Astrocyte (in vitro differentiated cells and primary cell): ENCODE measurements at regions not wholly inside any gene's neighbourhood (a gene's known extent, or its start where the extent isn't known, plus 50 kb on each side); places are given as distances from the start of the nearest gene placed in this dataset.

Experiments used
- DNase-seq: peaks from one replicate; pipeline ENCODE4 v3.0.0-alpha.2; 2010; ENCODE audit warnings: low read depth
- FAIRE-seq: peaks from 2 replicates; lab custom pipeline; 2011; peaks lifted over from hg19 to GRCh38; lab: Jason Lieb, UNC
- H2AFZ ChIP-seq: 2 replicates; pipeline ENCODE4 v1.6.0; 2012; ENCODE audit warnings: low read depth, low read length, inconsistent platforms
- H3K27ac ChIP-seq: 2 replicates; pipeline ENCODE4 v1.5.1; 2011; ENCODE audit warnings: low read depth, low read length, inconsistent platforms
- H3K27me3 ChIP-seq: 2 replicates; pipeline ENCODE4 v1.6.0; 2011; ENCODE audit warnings: low read length, inconsistent platforms; ENCODE audit not compliant: insufficient read depth
- H3K36me3 ChIP-seq: 2 replicates; pipeline ENCODE4 v1.5.1; 2011; ENCODE audit warnings: low read length, inconsistent platforms; ENCODE audit not compliant: insufficient read depth
- H3K4me1 ChIP-seq: 2 replicates; pipeline ENCODE4 v1.5.1; 2011; ENCODE audit warnings: low read length, inconsistent platforms; ENCODE audit not compliant: insufficient read depth
- H3K4me2 ChIP-seq: 2 replicates; pipeline ENCODE4 v1.6.0; 2012; ENCODE audit warnings: low read length, inconsistent platforms
- H3K4me3 ChIP-seq: 2 replicates; pipeline ENCODE4 v1.5.1; 2011; ENCODE audit warnings: low read depth, mild to moderate bottlenecking, low read length, inconsistent platforms; ENCODE audit not compliant: insufficient read depth
- H3K79me2 ChIP-seq: 2 replicates; pipeline ENCODE4 v1.6.0; 2012; ENCODE audit warnings: mild to moderate bottlenecking, low read length, inconsistent platforms; ENCODE audit not compliant: insufficient read depth
- H3K9ac ChIP-seq: 2 replicates; pipeline ENCODE4 v1.6.0; 2012; ENCODE audit warnings: mild to moderate bottlenecking, low read length, inconsistent platforms
- H3K9me3 ChIP-seq: 2 replicates; pipeline ENCODE4 v1.5.1; 2012; ENCODE audit warnings: low read depth, mild to moderate bottlenecking, low read length, inconsistent platforms; ENCODE audit not compliant: insufficient read depth
- H4K20me1 ChIP-seq: 2 replicates; pipeline ENCODE4 v1.6.0; 2012; ENCODE audit warnings: low read length, inconsistent platforms; ENCODE audit not compliant: insufficient read depth
- H3K27ac Mint-ChIP-seq: one replicate; pipeline ENCODE4 v1.8.0; 2021; ENCODE audit warnings: mild to moderate bottlenecking, mixed read lengths; ENCODE audit not compliant: unreplicated experiment
- H3K27me3 Mint-ChIP-seq: one replicate; pipeline ENCODE4 v1.8.0; 2021; ENCODE audit warnings: low read depth, mixed read lengths; ENCODE audit not compliant: unreplicated experiment
- H3K36me3 Mint-ChIP-seq: one replicate; pipeline ENCODE4 v1.8.0; 2021; ENCODE audit warnings: low read depth, mixed read lengths; ENCODE audit not compliant: unreplicated experiment
- H3K4me1 Mint-ChIP-seq: one replicate; pipeline ENCODE4 v1.8.0; 2021; ENCODE audit warnings: low read depth, mixed read lengths; ENCODE audit not compliant: unreplicated experiment
- H3K4me3 Mint-ChIP-seq: one replicate; pipeline ENCODE4 v1.8.0; 2021; ENCODE audit warnings: mild to moderate bottlenecking, moderate library complexity, mixed read lengths; ENCODE audit not compliant: unreplicated experiment
- H3K9me3 Mint-ChIP-seq: one replicate; pipeline ENCODE4 v1.8.0; 2021; ENCODE audit warnings: mild to moderate bottlenecking, mixed read lengths; ENCODE audit not compliant: unreplicated experiment
- CTCF ChIP-seq: IDR thresholded peaks from 2 replicates; pipeline ENCODE4 v1.5.1; 2011; ENCODE audit warnings: low read depth, mild to moderate bottlenecking, inconsistent platforms, low read length, moderate library complexity; ENCODE audit not compliant: insufficient read depth
- EZH2 ChIP-seq: IDR thresholded peaks from 2 replicates; pipeline ENCODE4 v1.6.1; 2012; ENCODE audit warnings: mild to moderate bottlenecking, low read length, inconsistent platforms; ENCODE audit not compliant: insufficient read depth

DNA sequence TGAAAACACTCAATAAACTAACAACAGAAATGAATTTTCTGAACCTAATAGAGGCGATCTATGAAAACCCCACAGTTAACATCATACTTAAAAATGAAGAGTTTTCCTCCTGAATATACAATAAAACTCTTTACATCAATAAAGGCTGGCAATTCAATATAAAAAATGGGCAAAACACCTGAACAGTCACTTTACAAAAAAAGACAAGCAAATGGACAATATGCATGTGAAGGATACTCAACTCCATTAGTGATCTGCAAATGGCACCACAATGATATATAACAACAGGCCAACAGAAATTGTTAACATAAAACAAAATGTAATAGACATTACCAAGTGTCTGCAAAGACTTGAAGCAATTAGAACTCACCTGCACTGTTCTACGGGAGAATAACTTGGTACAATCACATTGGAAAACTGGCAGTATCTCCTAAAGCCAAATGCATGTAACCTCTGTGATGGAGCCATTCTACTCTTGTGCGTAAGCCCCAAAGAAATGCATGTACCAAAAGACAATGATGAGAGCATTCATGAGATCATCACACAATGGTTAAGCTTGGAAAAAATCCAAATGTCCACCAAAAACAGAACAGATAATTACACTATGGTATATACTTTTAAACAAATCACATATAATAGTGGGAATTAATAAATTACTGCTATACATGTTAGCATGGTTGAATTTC, 433.4 kb upstream of the MAF start:
- Mint-ChIP-seq H3K27me3 (no peaks in the 10 kb centered on the region), H3K27ac (no peak overlapping the region), H3K9me3 (peaks cover 3% of the 10 kb centered on the region), H3K4me3 (no peak overlapping the region), H3K36me3 (no peaks in the 10 kb centered on the region), H3K4me1 (peaks cover 19% of the 10 kb centered on the region)
- Histone ChIP-seq H3K36me3 (no peaks in the 10 kb centered on the region), H4K20me1 (no peaks in the 10 kb centered on the region), H3K4me3 (no peak overlapping the region), H3K9me3 (no peaks in the 10 kb centered on the region), H3K4me2 (no peak overlapping the region), H3K4me1 (no peaks in the 10 kb centered on the region), H2AFZ (no peak overlapping the region), H3K27ac (no peak overlapping the region), H3K79me2 (no peaks in the 10 kb centered on the region), H3K9ac (no peak overlapping the region), H3K27me3 (peaks cover 2% of the 10 kb centered on the region)
- no peak for TF ChIP-seq EZH2
- no peak for TF ChIP-seq CTCF
- FAIRE-seq (no peak), DNase-seq (no peak)

DNA sequence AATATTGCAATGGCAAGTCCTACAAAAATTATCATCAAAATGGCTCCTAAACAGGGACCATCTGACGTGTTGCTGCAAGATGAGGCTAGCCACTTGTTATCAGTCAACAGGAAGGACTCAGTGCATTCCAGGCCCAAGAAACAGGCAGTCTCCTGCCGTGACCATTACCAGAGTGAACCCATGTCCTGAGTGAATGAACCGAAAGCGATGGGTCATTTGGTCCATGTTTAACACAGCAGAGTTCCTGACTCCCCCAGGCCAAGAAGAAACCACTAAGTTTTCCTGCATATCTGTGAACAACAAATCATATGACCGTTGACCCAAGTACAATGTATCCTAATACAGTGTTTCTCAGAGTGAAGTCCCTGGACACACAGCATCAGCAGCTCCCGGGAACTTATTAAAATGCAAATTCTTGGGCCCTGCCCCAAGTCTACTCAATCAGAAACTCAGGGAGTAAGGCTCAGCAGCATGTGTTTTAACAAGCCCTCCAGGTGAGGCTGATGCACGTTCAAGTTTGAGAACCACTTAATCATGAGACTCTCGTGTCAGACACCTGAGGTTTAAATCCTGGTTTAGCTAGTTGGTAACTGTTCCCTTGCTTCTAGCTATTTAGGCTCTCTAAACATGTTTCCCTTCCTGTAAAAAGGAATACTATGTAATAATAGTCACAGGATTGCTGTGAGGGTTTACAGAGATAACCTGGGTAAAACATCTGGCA, 429.4 kb upstream of the MAF start:
- peaks cover 12% of the 10 kb centered on the region for H3K4me1 ChIP-seq
- H3K27me3 ChIP-seq, result no peaks in the 10 kb centered on the region
- Mint-ChIP-seq H3K9me3 (peaks cover 3% of the 10 kb centered on the region), H3K4me3 (no peak overlapping the region), H3K4me1 (peaks cover 27% of the 10 kb centered on the region), H3K36me3 (no peaks in the 10 kb centered on the region), H3K27me3 (no peaks in the 10 kb centered on the region), H3K27ac (peak overlapping the region; percentile 28)
- H3K9ac ChIP-seq, result no peak overlapping the region
- no peak overlapping the region for H3K27ac ChIP-seq
- H3K9me3 ChIP-seq, result no peaks in the 10 kb centered on the region
- FAIRE-seq, result no peak
- H3K4me3 ChIP-seq, result no peak overlapping the region
- DNase-seq, result no peak
- H2AFZ ChIP-seq, result no peak overlapping the region
- H4K20me1 ChIP-seq, result no peaks in the 10 kb centered on the region
- TF ChIP-seq CTCF, result no peak
- TF ChIP-seq EZH2, result no peak
- H3K4me2 ChIP-seq, result no peak overlapping the region
- H3K36me3 ChIP-seq, result no peaks in the 10 kb centered on the region
- H3K79me2 ChIP-seq, result no peaks in the 10 kb centered on the region

DNA sequence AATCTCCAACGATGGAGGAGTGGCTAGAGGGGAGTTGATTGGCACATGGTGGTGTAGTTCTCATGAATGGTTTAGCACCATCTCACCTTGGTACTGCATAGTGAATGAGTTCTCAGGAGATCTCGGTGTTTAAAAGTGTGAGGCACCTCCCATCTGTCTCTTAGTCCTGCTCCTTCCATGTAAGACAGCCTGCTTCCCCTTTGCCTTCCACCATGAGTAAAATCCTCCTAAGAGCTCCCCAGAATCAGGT, 428.8 kb upstream of the MAF start:
- H3K9me3 Mint-ChIP-seq, result peaks cover 3% of the 10 kb centered on the region
- H3K4me1 Mint-ChIP-seq, result peaks cover 30% of the 10 kb centered on the region
- Histone ChIP-seq H3K4me3 (no peak overlapping the region), H3K79me2 (no peaks in the 10 kb centered on the region), H3K4me1 (peaks cover 12% of the 10 kb centered on the region), H3K36me3 (no peaks in the 10 kb centered on the region), H3K4me2 (no peak overlapping the region), H3K27ac (no peak overlapping the region), H2AFZ (no peak overlapping the region), H3K9ac (no peak overlapping the region), H3K9me3 (no peaks in the 10 kb centered on the region), H3K27me3 (no peaks in the 10 kb centered on the region), H4K20me1 (no peaks in the 10 kb centered on the region)
- H3K36me3 Mint-ChIP-seq, result no peaks in the 10 kb centered on the region
- no peaks in the 10 kb centered on the region for H3K27me3 Mint-ChIP-seq
- peak overlapping the region; percentile 28 for H3K27ac Mint-ChIP-seq
- DNase-seq, result no peak
- TF ChIP-seq EZH2 (no peak), CTCF (no peak)
- FAIRE-seq, result no peak
- H3K4me3 Mint-ChIP-seq, result no peak overlapping the region
